CD14-positive monocyte (primary cell): ENCODE measurements at regions not wholly inside any gene's neighbourhood (a gene's known extent, or its start where the extent isn't known, plus 50 kb on each side); places are given as distances from the start of the nearest gene placed in this dataset.

ENCODE experiments used
- DNase-seq, 3 donors: peaks; one replicate each; pipeline ENCODE4 v3.0.0-alpha.2; 2011 to 2022
- H2AFZ ChIP-seq: 2 replicates; pipeline ENCODE4 v1.6.0; 2012; ENCODE audit warnings: mild to moderate bottlenecking, low read depth, low read length, inconsistent platforms; ENCODE audit not compliant: insufficient read depth, poor library complexity, severe bottlenecking
- H3K27ac ChIP-seq, 2 donors: 1 replicate in 1 of 2; 2 replicates in 1 of 2; pipeline ENCODE4 v1.5.1; 2012 to 2013; ENCODE audit warnings: low read length in 2 of 2, control low read depth in 1 of 2, inconsistent platforms in 1 of 2, low read depth in 1 of 2, mild to moderate bottlenecking in 1 of 2
- H3K27me3 ChIP-seq, 2 donors: one replicate each; pipeline versions ENCODE4 v1.6.0 to v1.6.1; 2011 to 2013; ENCODE audit warnings: low read length in 2 of 2; ENCODE audit not compliant: control insufficient read depth in 2 of 2, insufficient read depth in 2 of 2
- H3K36me3 ChIP-seq, 2 donors: replicated peaks in 1 of 2; 1 replicate in 1 of 2; 2 replicates in 1 of 2; pipeline versions ENCODE4 v1.5.1 to v1.6.1; 2012 to 2013; ENCODE audit warnings: low read length in 2 of 2, control low read depth in 1 of 2, inconsistent platforms in 1 of 2, mild to moderate bottlenecking in 1 of 2; ENCODE audit not compliant: insufficient read depth in 2 of 2, control insufficient read depth in 1 of 2
- H3K4me1 ChIP-seq, 2 donors: 1 replicate in 1 of 2; 2 replicates in 1 of 2; pipeline versions ENCODE4 v1.5.1 to v1.6.1; 2012 to 2013; ENCODE audit warnings: low read length in 2 of 2, control low read depth in 1 of 2, inconsistent platforms in 1 of 2, mild to moderate bottlenecking in 1 of 2, moderate library complexity in 1 of 2; ENCODE audit not compliant: insufficient read depth in 2 of 2, control insufficient read depth in 1 of 2
- H3K4me2 ChIP-seq: replicated peaks from 2 replicates; pipeline ENCODE3; 2012; ENCODE audit warnings: low read length, moderate library complexity, mild to moderate bottlenecking; ENCODE audit not compliant: poor library complexity, severe bottlenecking; ENCODE audit errors: extremely low read depth
- H3K4me3 ChIP-seq, 3 experiments: fragments of 200-600 bp in 1 of 3; sonication (generic) in 1 of 3; replicated peaks in 1 of 3; 1 replicate in 2 of 3; 2 replicates in 1 of 3; pipeline ENCODE4 v1.5.1; 2011 to 2013; ENCODE audit warnings: low read length in 3 of 3, mild to moderate bottlenecking in 3 of 3, control low read depth in 2 of 3, low read depth in 2 of 3, inconsistent platforms in 1 of 3, moderate library complexity in 1 of 3
- H3K79me2 ChIP-seq: 2 replicates; pipeline ENCODE4 v1.6.0; 2012; ENCODE audit warnings: mild to moderate bottlenecking, control low read depth, inconsistent platforms, low read length, moderate library complexity; ENCODE audit not compliant: insufficient read depth
- H3K9ac ChIP-seq: 2 replicates; pipeline ENCODE4 v1.6.0; 2017; ENCODE audit warnings: low read length, mild to moderate bottlenecking; ENCODE audit not compliant: insufficient read depth, poor library complexity, severe bottlenecking
- H3K9me3 ChIP-seq, 2 donors: replicated peaks in 1 of 2; 1 replicate in 1 of 2; 2 replicates in 1 of 2; pipeline versions ENCODE4 v1.5.1 to v1.6.1; 2012 to 2013; ENCODE audit warnings: low read length in 2 of 2, control low read depth in 1 of 2; ENCODE audit not compliant: control insufficient read depth in 1 of 2, insufficient read depth in 1 of 2
- H4K20me1 ChIP-seq: 2 replicates; pipeline ENCODE4 v1.6.0; 2012; ENCODE audit warnings: mild to moderate bottlenecking, low read length, control low read depth, moderate library complexity; ENCODE audit not compliant: insufficient read depth
- H3K27ac Mint-ChIP-seq, 7 donors: one replicate each; pipeline ENCODE4 v1.8.0; 2020; ENCODE audit warnings: mild to moderate bottlenecking in 7 of 7, mixed read lengths in 7 of 7, moderate library complexity in 6 of 7, inconsistent platforms in 2 of 7
- H3K27me3 Mint-ChIP-seq, 3 donors: one replicate each; pipeline ENCODE4 v1.8.0; 2021 to 2022; ENCODE audit warnings: low read depth in 3 of 3, mild to moderate bottlenecking in 3 of 3, mixed read lengths in 3 of 3, moderate library complexity in 3 of 3, inconsistent platforms in 1 of 3
- H3K36me3 Mint-ChIP-seq, 2 donors: one replicate each; pipeline ENCODE4 v1.8.0; 2020; ENCODE audit warnings: mixed read lengths in 2 of 2, inconsistent platforms in 1 of 2, mild to moderate bottlenecking in 1 of 2
- H3K4me1 Mint-ChIP-seq: one replicate; pipeline ENCODE4 v1.8.0; 2020; ENCODE audit warnings: mild to moderate bottlenecking, mixed read lengths
- H3K4me3 Mint-ChIP-seq, 2 donors: one replicate each; pipeline ENCODE4 v1.8.0; 2020; ENCODE audit warnings: mild to moderate bottlenecking in 2 of 2, mixed read lengths in 2 of 2, moderate library complexity in 1 of 2
- H3K9me3 Mint-ChIP-seq, 7 donors: one replicate each; pipeline ENCODE4 v1.8.0; 2020 to 2022; ENCODE audit warnings: mixed read lengths in 7 of 7, mild to moderate bottlenecking in 6 of 7, moderate library complexity in 6 of 7, inconsistent platforms in 2 of 7
- CTCF ChIP-seq: fragments of 200-600 bp; IDR thresholded peaks from one replicate; pipeline ENCODE4 v1.8.0; 2022; ENCODE audit warnings: antibody characterized with exemption, mild to moderate bottlenecking
- WGBS: methylation state at CpG from one replicate; pipeline ENCODE4 v1.1.5; 2013; ENCODE audit warnings: missing lambda C conversion rate; ENCODE audit not compliant: insufficient coverage; 5-methylcytosine and 5-hydroxymethylcytosine counted together
- intact Hi-C, 2 donors: fragments of 100-400 bp; cut with micrococcal nuclease; formaldehyde crosslinking; loops; one replicate each; pipeline versions ENCODE4 v1.15.0 to v1.15.1; 2023

- Histone ChIP-seq H3K4me1 (no peaks in the 10 kb centered on the region), H4K20me1 (no peaks in the 10 kb centered on the region), H3K4me3 (no peak overlapping the region), H2AFZ (no peak overlapping the region), H3K27ac (no peak overlapping the region), H3K79me2 (no peaks in the 10 kb centered on the region), H3K9ac (no peak overlapping the region), H3K9me3 (peaks cover 9 to 15% of the 10 kb centered on the region in 2 donors), H3K27me3 (no peaks in the 10 kb centered on the region), H3K4me2 (no peak overlapping the region), H3K36me3 (no peaks in the 10 kb centered on the region)
- peaks cover 0 to 1% (median 0%) of the 10 kb centered on the region in 3 donors for H3K27me3 Mint-ChIP-seq
- H3K4me1 Mint-ChIP-seq: no peaks in the 10 kb centered on the region
- intact Hi-C loops: no loop called here
- peaks cover 0 to 12% (median 2%) of the 10 kb centered on the region in 7 donors for H3K9me3 Mint-ChIP-seq
- no peak for DNase-seq
- TF ChIP-seq CTCF: no peak
- no peaks in the 10 kb centered on the region for H3K36me3 Mint-ChIP-seq
- H3K27ac Mint-ChIP-seq: no peak overlapping the region
- H3K4me3 Mint-ChIP-seq: no peak overlapping the region
- no CpG with 5 or more reads among the region's 2 CpGs for WGBS
Measured at GRCh38 chr10:109065821-109066220, 857.5 kb downstream of the XPNPEP1 start.

- H2AFZ ChIP-seq: no peak overlapping the region
- no peaks in the 10 kb centered on the region for H3K36me3 ChIP-seq
- no peaks in the 10 kb centered on the region for H4K20me1 ChIP-seq
- H3K27ac ChIP-seq: no peak overlapping the region
- no peaks in the 10 kb centered on the region for H3K79me2 ChIP-seq
- no peaks in the 10 kb centered on the region for H3K4me1 ChIP-seq
- no peak overlapping the region for H3K27ac Mint-ChIP-seq
- H3K27me3 ChIP-seq: no peaks in the 10 kb centered on the region
- no peaks in the 10 kb centered on the region for H3K36me3 Mint-ChIP-seq
- DNase-seq: no peak
- peaks cover 0 to 2% (median 0%) of the 10 kb centered on the region in 3 donors for H3K27me3 Mint-ChIP-seq
- H3K9me3 Mint-ChIP-seq: peaks cover 2 to 16% (median 4%) of the 10 kb centered on the region in 7 donors
- peaks cover 10 to 12% of the 10 kb centered on the region in 2 donors for H3K9me3 ChIP-seq
- intact Hi-C loops: no loop called here
- no peak for TF ChIP-seq CTCF
- no peak overlapping the region for H3K4me2 ChIP-seq
- H3K9ac ChIP-seq: no peak overlapping the region
- H3K4me1 Mint-ChIP-seq: no peaks in the 10 kb centered on the region
- H3K4me3 ChIP-seq: no peak overlapping the region
- H3K4me3 Mint-ChIP-seq: no peak overlapping the region
Measured at GRCh38 chr10:109062371-109062770, 860.9 kb downstream of the XPNPEP1 start.
